AG08396 (cell line): ENCODE measurements at regions not wholly inside any gene's neighbourhood (a gene's known extent, or its start where the extent isn't known, plus 50 kb on each side); places are given as distances from the start of the nearest gene placed in this dataset.
"Not testable (repeated sequence)": the region's sequence is repeated elsewhere in the genome, so short reads cannot be mapped to it uniquely, and the experiment has no call there.

ENCODE experiments used
- DNase-seq: peaks from one replicate; pipeline ENCODE4 v3.0.0; 2012; ENCODE audit warnings: low spot score, mixed read lengths

DNA sequence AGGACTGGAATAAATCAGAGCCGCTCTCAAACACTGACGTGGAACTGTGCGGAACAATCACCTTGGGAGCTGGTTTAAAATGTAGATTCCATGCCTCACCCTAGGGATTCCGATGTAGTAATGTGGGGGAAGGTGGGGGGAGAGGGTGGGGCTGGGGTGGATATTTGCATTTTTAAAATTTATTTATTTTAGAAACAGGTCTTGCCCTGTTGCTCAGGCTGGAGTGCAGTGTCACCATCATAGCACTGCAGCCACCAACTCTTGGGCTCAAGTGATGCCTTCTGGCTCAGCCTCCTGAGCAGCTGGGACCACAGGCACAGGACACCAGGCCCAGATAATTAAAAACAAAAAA is 101.9 kb upstream of the SEC22B start:
- not testable (repeated sequence) for DNase-seq

GRCh38 chr1:120277428-120278258 is 101.3 kb upstream of the SEC22B start:
- DNase-seq, result not testable (repeated sequence)

DNA sequence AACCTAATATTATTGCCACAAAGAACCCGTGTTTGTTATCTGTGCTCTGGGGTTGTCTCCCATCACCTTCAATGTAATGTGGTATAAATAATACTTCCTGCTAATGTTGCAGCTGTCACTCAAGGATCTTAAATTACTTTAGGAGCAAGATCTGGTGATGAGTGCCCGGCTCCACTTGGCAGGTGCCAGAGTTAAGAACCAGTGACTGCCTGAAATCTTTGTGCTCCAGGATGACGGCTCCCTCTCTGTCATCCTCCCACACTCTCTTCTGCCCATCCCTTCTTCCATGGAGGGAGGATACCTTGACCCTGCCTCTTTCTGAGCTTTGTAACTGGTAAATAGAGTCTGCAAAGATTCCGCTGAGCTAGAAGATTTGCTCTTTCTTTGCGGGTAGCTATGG is 100.4 kb upstream of the SEC22B start:
- DNase-seq, result not testable (repeated sequence)

- not testable (repeated sequence) for DNase-seq
Observed at GRCh38 chr1:120274438-120274837, 98.1 kb upstream of the SEC22B start.

GRCh38 chr1:120273363-120273762 is 97.0 kb upstream of the SEC22B start:
- not testable (repeated sequence) for DNase-seq

- not testable (repeated sequence) for DNase-seq
Observed at GRCh38 chr1:120272242-120272641, 95.9 kb upstream of the SEC22B start.

GRCh38 chr1:120271561-120272221 is 95.4 kb upstream of the SEC22B start:
- not testable (repeated sequence) for DNase-seq

- DNase-seq, result not testable (repeated sequence)
Observed at GRCh38 chr1:120267894-120268551, 91.7 kb upstream of the SEC22B start.

GRCh38 chr1:120264564-120264963 is 88.2 kb upstream of the SEC22B start:
- not testable (repeated sequence) for DNase-seq

- not testable (repeated sequence) for DNase-seq
Observed at GRCh38 chr1:120262791-120263751, 86.8 kb upstream of the SEC22B start.

GRCh38 chr1:120257778-120258105 is 81.4 kb upstream of the SEC22B start:
- not testable (repeated sequence) for DNase-seq

- not testable (repeated sequence) for DNase-seq
Observed at GRCh38 chr1:120257064-120257777, 80.9 kb upstream of the SEC22B start.

DNA sequence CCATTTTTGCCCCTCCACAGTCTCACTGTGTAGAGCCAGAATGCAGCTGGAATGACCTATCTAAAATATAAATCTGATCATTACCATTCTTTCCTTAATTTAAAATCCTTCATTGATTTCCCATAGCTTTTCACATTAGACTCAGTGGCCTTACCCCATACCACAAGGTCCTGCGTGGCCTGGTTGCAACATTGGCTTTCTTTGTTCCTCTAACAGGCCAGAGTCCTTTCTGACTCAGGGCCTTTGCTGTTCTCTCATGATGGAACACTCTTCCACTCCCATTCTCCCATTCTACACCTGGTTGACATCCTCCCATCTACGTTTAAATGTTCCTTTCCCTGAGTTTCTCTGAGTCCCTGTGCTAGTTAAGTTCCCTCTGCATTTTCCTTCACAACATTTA is 74.4 kb upstream of the SEC22B start:
- not testable (repeated sequence) for DNase-seq

GRCh38 chr1:120248726-120249427 is 72.6 kb upstream of the SEC22B start:
- DNase-seq, result not testable (repeated sequence)

DNA sequence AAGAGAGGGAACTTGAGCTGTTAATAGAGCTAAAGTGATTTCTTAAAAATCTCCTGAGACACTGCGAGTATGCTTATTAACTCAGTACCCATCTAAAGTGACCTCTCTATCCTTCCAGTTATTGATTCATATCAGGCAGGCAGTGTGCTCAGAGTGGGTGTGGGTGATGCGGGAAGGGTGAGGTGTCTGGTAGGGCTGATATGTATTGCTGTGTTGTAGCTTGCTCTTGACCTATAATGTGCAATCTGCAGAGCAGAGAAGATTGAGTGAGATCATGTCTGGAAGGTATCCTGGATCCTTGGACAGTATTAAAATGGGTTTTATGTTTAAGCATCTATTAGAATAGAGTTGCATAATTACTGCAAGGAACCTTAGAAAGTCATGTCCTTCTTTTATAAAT is 71.9 kb upstream of the SEC22B start:
- DNase-seq, result not testable (repeated sequence)

DNA sequence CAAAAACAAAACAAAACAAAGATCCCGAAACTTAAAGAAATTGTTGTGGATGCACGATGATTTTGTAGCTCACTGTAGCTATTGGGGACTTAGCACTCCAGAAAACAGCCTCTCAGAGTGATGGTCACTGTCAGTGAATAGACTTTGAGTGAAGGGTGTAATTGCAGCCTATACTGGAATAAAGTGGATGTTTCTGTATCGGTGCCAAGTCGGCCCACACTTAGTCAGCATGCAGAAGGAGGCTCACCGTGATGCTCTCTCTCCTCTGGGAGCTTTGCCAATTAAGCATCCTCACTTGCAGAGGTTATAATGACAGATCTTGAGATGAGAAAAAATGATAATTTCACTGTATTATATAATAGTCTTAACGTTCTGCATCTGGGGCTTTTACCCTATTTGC is 67.5 kb upstream of the SEC22B start:
- not testable (repeated sequence) for DNase-seq

- DNase-seq, result not testable (repeated sequence)
Observed at GRCh38 chr1:120242582-120242981, 66.3 kb upstream of the SEC22B start.

DNA sequence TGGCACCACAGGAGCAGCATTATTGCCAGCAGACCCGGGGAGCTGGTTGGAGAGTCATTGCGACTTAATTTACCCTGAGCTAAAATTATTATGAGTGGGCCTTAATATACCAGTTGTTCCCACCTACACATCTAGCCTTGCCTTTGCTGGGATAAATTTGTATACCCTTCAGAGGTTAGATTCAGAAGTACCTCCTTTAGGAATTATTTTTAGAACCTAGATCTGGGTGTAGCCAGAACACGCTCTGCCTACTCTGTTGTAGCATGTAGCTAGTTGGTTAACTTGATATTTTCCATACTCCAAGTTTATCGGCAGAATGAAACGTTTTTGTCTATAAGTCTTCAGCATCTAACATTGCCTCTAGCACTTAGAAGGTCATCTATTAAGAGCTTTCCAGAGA is 65.5 kb upstream of the SEC22B start:
- DNase-seq, result not testable (repeated sequence)

DNA sequence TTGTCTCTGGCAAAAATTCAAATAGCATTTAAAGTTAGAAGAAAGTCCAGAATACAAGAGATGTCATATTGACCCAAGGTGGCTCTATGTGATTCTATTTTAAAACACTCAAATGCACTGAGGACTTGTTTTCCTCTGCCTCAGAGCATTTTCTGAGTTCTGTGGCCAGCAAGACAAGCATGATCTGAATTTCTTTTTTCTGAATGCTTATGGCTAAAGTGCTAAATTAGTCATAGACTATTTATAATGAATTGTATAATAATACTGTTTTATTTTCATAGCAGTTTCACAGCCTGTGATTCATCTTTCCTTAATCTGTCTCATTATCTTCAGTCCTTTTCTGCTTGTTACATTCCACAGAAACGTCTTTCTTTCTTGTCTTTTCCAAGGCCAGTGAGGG is 63.9 kb upstream of the SEC22B start:
- DNase-seq, result not testable (repeated sequence)

DNA sequence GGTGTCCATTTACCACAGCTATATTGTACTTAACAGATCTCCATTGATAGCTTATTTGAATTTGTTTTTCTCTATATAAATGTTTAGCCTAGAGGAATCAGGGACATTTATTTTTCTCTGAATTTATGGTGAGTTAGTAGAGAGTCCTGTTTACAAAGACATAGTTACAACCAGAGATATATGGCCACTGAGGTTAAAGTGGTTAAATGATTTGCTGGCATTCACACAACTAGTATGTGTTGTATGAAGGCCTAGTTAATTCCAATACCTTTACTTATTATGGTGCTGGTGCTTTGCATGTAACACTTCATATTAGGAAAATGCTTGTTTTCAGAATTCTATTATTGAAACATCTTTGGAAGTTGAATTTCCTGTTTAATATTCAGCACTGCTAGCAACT is 63.0 kb upstream of the SEC22B start:
- DNase-seq, result not testable (repeated sequence)
